Calu3 (cell line): ENCODE measurements at regions not wholly inside any gene's neighbourhood (a gene's known extent, or its start where the extent isn't known, plus 50 kb on each side); places are given as distances from the start of the nearest gene placed in this dataset.

Experiments used
- BruUV-seq: library from RNA; stranded (reverse); fragments of 400-500 nt; replicated peaks from 2 replicates; lab custom pipeline; 2021; lab: Mats Ljungman, UMichigan
- CTCF ChIA-PET: fragments of 300-600 bp; sonication (Branson Sonifier 250); formaldehyde crosslinking; loops from one replicate; lab custom pipeline; 2022; ENCODE audit warnings: antibody characterized with exemption; lab: Charles Lee
- DNase-seq: peaks from one replicate; pipeline ENCODE4 v3.0.0; 2022
- H3K27ac Mint-ChIP-seq: one replicate; pipeline ENCODE4 v1.8.0; 2022; ENCODE audit warnings: mixed read lengths; ENCODE audit not compliant: unreplicated experiment
- H3K27me3 Mint-ChIP-seq: one replicate; pipeline ENCODE4 v1.8.0; 2022; ENCODE audit warnings: mixed read lengths; ENCODE audit not compliant: unreplicated experiment
- H3K36me3 Mint-ChIP-seq: one replicate; pipeline ENCODE4 v1.8.0; 2022; ENCODE audit warnings: mild to moderate bottlenecking, moderate library complexity, mixed read lengths; ENCODE audit not compliant: insufficient read depth, unreplicated experiment
- H3K4me1 Mint-ChIP-seq: one replicate; pipeline ENCODE4 v1.8.0; 2022; ENCODE audit warnings: mild to moderate bottlenecking, low read depth, mixed read lengths; ENCODE audit not compliant: unreplicated experiment
- H3K4me3 Mint-ChIP-seq: one replicate; pipeline ENCODE4 v1.8.0; 2022; ENCODE audit warnings: mild to moderate bottlenecking, low read depth, moderate library complexity, mixed read lengths; ENCODE audit not compliant: unreplicated experiment
- H3K9me3 Mint-ChIP-seq: one replicate; pipeline ENCODE4 v1.8.0; 2022; ENCODE audit warnings: low read depth, mixed read lengths; ENCODE audit not compliant: unreplicated experiment
- intact Hi-C: fragments of 100-400 bp; cut with micrococcal nuclease; formaldehyde crosslinking; loops from one replicate; pipeline ENCODE4 v1.10.0; 2022; ENCODE audit not compliant: unreplicated experiment
- TF ChIP-seq, protein P1 (sequence below): fragments of 200-600 bp; IDR thresholded peaks from one replicate; pipeline ENCODE4 v1.8.0; 2022; ENCODE audit warnings: antibody characterized with exemption; ENCODE audit not compliant: unreplicated experiment

DNA sequence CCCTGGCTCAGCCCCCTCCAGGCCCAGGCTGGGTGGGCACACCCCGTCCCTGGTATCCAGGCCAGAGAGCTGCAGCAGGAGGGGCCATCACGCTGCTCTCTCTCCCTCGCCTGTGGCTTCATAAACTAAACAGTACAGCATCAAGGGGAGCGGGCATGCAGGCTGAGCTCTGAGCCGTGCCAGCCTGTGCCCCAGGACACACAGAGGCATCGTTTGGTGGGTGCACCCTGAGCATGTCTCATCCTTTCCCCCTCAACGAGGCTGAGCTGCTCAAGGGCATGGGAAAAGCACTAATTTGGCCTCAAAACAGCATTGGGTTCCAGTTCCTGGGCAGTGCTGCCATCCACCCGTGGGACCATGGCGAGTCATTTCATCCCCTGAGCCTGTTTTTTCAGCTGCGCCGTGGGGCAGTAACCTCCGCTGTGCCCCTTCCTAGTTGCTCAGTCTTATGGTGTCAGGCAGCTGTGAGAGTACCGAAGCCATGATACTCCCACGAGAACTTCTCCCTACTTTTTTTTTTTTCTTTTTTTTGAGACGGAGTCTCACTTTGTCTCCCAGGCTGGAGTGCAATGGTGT lies 79.6 kb downstream of the CPN2 start:
- Mint-ChIP-seq H3K27me3 (no peaks in the 10 kb centered on the region), H3K4me1 (peaks cover 66% of the 10 kb centered on the region), H3K36me3 (peaks cover 24% of the 10 kb centered on the region), H3K27ac (no peak overlapping the region), H3K4me3 (no peak overlapping the region), H3K9me3 (no peaks in the 10 kb centered on the region)
- CTCF ChIA-PET, result interaction anchor here (1.0 to 2.8 kb wide), 5 partner anchors 21 to 491 kb away, joined by 3 to 14 read pairs (median 3); no protein-coding TSS in a partner anchor
- no peak for DNase-seq
- intact Hi-C loops, result no loop called here
- TF ChIP-seq, protein P1, sequence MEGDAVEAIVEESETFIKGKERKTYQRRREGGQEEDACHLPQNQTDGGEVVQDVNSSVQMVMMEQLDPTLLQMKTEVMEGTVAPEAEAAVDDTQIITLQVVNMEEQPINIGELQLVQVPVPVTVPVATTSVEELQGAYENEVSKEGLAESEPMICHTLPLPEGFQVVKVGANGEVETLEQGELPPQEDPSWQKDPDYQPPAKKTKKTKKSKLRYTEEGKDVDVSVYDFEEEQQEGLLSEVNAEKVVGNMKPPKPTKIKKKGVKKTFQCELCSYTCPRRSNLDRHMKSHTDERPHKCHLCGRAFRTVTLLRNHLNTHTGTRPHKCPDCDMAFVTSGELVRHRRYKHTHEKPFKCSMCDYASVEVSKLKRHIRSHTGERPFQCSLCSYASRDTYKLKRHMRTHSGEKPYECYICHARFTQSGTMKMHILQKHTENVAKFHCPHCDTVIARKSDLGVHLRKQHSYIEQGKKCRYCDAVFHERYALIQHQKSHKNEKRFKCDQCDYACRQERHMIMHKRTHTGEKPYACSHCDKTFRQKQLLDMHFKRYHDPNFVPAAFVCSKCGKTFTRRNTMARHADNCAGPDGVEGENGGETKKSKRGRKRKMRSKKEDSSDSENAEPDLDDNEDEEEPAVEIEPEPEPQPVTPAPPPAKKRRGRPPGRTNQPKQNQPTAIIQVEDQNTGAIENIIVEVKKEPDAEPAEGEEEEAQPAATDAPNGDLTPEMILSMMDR, result no peak
- BruUV-seq, result no TSS peak

DNA sequence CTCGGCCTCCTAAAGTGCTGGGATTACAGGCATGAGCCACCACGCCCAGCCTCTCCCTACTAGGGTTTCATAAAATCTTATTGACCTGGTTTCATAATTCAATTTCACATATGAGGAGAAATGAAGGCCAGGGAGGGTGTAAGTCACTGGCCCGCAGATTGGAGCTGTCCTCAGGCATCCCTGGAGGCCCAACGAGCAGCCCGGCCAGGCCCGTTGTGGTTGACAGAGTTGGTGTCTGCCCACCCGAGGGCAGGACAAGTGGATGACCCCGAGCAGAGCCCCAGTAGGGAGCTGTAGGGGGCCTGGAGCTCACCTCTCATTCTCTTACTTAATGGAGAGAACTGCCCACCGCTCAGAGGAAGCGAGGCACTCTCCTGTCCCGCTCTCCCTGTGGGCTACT lies 78.9 kb downstream of the CPN2 start:
- no TSS peak for BruUV-seq
- H3K9me3 Mint-ChIP-seq, result no peaks in the 10 kb centered on the region
- H3K27ac Mint-ChIP-seq, result no peak overlapping the region
- no peak overlapping the region for H3K4me3 Mint-ChIP-seq
- no peak for DNase-seq
- H3K4me1 Mint-ChIP-seq, result peaks cover 66% of the 10 kb centered on the region
- intact Hi-C loops, result no loop called here
- CTCF ChIA-PET, result interaction anchor here (1.0 to 2.8 kb wide), 2 partner anchors 20 to 44 kb away, joined by 3 to 10 read pairs; no protein-coding TSS in a partner anchor
- H3K36me3 Mint-ChIP-seq, result peaks cover 24% of the 10 kb centered on the region
- no peaks in the 10 kb centered on the region for H3K27me3 Mint-ChIP-seq
- TF ChIP-seq, protein P1, result no peak

GRCh38 chr3:194272861-194273742 lies 78.0 kb downstream of the CPN2 start:
- Mint-ChIP-seq H3K4me3 (no peak overlapping the region), H3K27ac (no peak overlapping the region), H3K36me3 (peaks cover 24% of the 10 kb centered on the region), H3K27me3 (no peaks in the 10 kb centered on the region), H3K4me1 (peaks cover 58% of the 10 kb centered on the region), H3K9me3 (no peaks in the 10 kb centered on the region)
- TF ChIP-seq, protein P1, result no peak
- no peak for DNase-seq
- intact Hi-C loops, result no loop called here
- CTCF ChIA-PET, result no interaction called here
- no TSS peak for BruUV-seq

GRCh38 chr3:194273743-194274310 lies 77.3 kb downstream of the CPN2 start:
- CTCF ChIA-PET, result no interaction called here
- Mint-ChIP-seq H3K36me3 (peaks cover 24% of the 10 kb centered on the region), H3K27ac (no peak overlapping the region), H3K4me3 (no peak overlapping the region), H3K9me3 (no peaks in the 10 kb centered on the region), H3K27me3 (no peaks in the 10 kb centered on the region), H3K4me1 (peaks cover 53% of the 10 kb centered on the region)
- BruUV-seq, result no TSS peak
- TF ChIP-seq, protein P1, result no peak
- intact Hi-C loops, result no loop called here
- no peak for DNase-seq
